Neuronal stem cell (in vitro differentiated cells): ENCODE measurements at regions not wholly inside any gene's neighbourhood (a gene's known extent, or its start where the extent isn't known, plus 50 kb on each side); places are given as distances from the start of the nearest gene placed in this dataset.
"Not testable (repeated sequence)": the region's sequence is repeated elsewhere in the genome, so short reads cannot be mapped to it uniquely, and the experiment has no call there.

Source experiments
- DNase-seq: peaks from one replicate; pipeline ENCODE4 v3.0.0-alpha.2; 2013; ENCODE audit warnings: low spot score
- H2AFZ ChIP-seq: one replicate; pipeline ENCODE4 v1.6.1; 2013; ENCODE audit warnings: mild to moderate bottlenecking, low read length, inconsistent platforms
- H2AK5ac ChIP-seq: 2 replicates; pipeline ENCODE4 v1.6.1; 2013; ENCODE audit warnings: low read depth, mild to moderate bottlenecking, inconsistent platforms, low read length, moderate library complexity, mixed read lengths
- H2BK120ac ChIP-seq: 2 replicates; pipeline ENCODE4 v1.6.1; 2013; ENCODE audit warnings: low read depth, mild to moderate bottlenecking, inconsistent platforms, low read length, moderate library complexity, mixed read lengths
- H2BK12ac ChIP-seq: one replicate; pipeline ENCODE4 v1.6.1; 2013; ENCODE audit warnings: low read length, inconsistent platforms
- H2BK15ac ChIP-seq: 2 replicates; pipeline ENCODE4 v1.6.1; 2013; ENCODE audit warnings: mild to moderate bottlenecking, low read length, inconsistent platforms, mixed read lengths
- H2BK5ac ChIP-seq: one replicate; pipeline ENCODE4 v1.6.1; 2013; ENCODE audit warnings: inconsistent platforms, mild to moderate bottlenecking, low read length, moderate library complexity
- H3K14ac ChIP-seq: one replicate; pipeline ENCODE4 v1.6.1; 2013; ENCODE audit warnings: low read length, inconsistent platforms
- H3K18ac ChIP-seq: 2 replicates; pipeline ENCODE4 v1.6.1; 2013; ENCODE audit warnings: low read length, inconsistent platforms
- H3K23ac ChIP-seq: 2 replicates; pipeline ENCODE4 v1.6.1; 2013; ENCODE audit warnings: low read depth, mild to moderate bottlenecking, mixed read lengths, low read length, inconsistent platforms; ENCODE audit not compliant: poor library complexity
- H3K27ac ChIP-seq: replicated peaks from 3 replicates; pipeline ENCODE4 v1.5.1; 2013; ENCODE audit warnings: low read length, inconsistent platforms
- H3K27me3 ChIP-seq, 3 experiments: 2 replicates each; pipeline ENCODE4 v1.6.1; 2013; ENCODE audit warnings: low read length in 3 of 3, mild to moderate bottlenecking in 2 of 3, inconsistent platforms in 1 of 3, low read depth in 1 of 3, mixed read lengths in 1 of 3, moderate library complexity in 1 of 3; ENCODE audit not compliant: control insufficient read depth in 3 of 3, insufficient read depth in 3 of 3
- H3K36me3 ChIP-seq, 2 donors: replicated peaks in 1 of 2; 2 replicates each; pipeline ENCODE4 v1.6.1; 2013; ENCODE audit warnings: low read length in 2 of 2; ENCODE audit not compliant: control insufficient read depth in 2 of 2, insufficient read depth in 2 of 2
- H3K4ac ChIP-seq: 2 replicates; pipeline ENCODE4 v1.6.1; 2013; ENCODE audit warnings: inconsistent platforms, mild to moderate bottlenecking, low read length, moderate library complexity
- H3K4me1 ChIP-seq, 2 donors: 1 replicate in 1 of 2; 2 replicates in 1 of 2; pipeline ENCODE4 v1.6.1; 2013; ENCODE audit warnings: low read length in 2 of 2, low read depth in 1 of 2; ENCODE audit not compliant: control insufficient read depth in 2 of 2, insufficient read depth in 1 of 2
- H3K4me2 ChIP-seq: one replicate; pipeline ENCODE4 v1.6.1; 2013; ENCODE audit warnings: mild to moderate bottlenecking, low read length, inconsistent platforms; ENCODE audit not compliant: insufficient read depth, poor library complexity, severe bottlenecking
- H3K4me3 ChIP-seq, 2 donors: 2 replicates each; pipeline ENCODE4 v1.5.1; 2013; ENCODE audit warnings: low read length in 2 of 2, mild to moderate bottlenecking in 2 of 2, inconsistent platforms in 1 of 2, moderate library complexity in 1 of 2
- H3K79me1 ChIP-seq: one replicate; pipeline ENCODE4 v1.6.1; 2013; ENCODE audit warnings: low read depth, mild to moderate bottlenecking, inconsistent platforms, low read length, moderate library complexity
- H3K9ac ChIP-seq: one replicate; pipeline ENCODE4 v1.6.1; 2013; ENCODE audit warnings: mild to moderate bottlenecking, low read depth, low read length, inconsistent platforms; ENCODE audit not compliant: poor library complexity
- H3K9me3 ChIP-seq, 2 donors: replicated peaks in 1 of 2; 2 replicates each; pipeline versions ENCODE3 to v1.6.1; 2013; ENCODE audit warnings: low read length in 2 of 2, mild to moderate bottlenecking in 2 of 2, inconsistent platforms in 1 of 2, low read depth in 1 of 2, mixed read lengths in 1 of 2, moderate library complexity in 1 of 2; ENCODE audit not compliant: control insufficient read depth in 2 of 2, insufficient read depth in 1 of 2
- H4K8ac ChIP-seq: one replicate; pipeline ENCODE4 v1.6.1; 2013; ENCODE audit warnings: low read depth, mild to moderate bottlenecking, inconsistent platforms, low read length, moderate library complexity
- H4K91ac ChIP-seq: one replicate; pipeline ENCODE4 v1.6.1; 2013; ENCODE audit warnings: low read length, low read depth, mild to moderate bottlenecking, inconsistent platforms; ENCODE audit not compliant: poor library complexity
- WGBS, 2 donors: extraction: QIAGEN DNeasy Blood & Tissue Kit; methylation state at CpG; one replicate each; pipeline ENCODE4 v1.1.7; 2013; ENCODE audit warnings: missing lambda C conversion rate in 2 of 2, mixed read lengths in 1 of 2; ENCODE audit not compliant: insufficient read length in 2 of 2, insufficient replicate concordance in 1 of 2; ENCODE audit errors: extremely low coverage in 2 of 2; 5-methylcytosine and 5-hydroxymethylcytosine counted together

DNA sequence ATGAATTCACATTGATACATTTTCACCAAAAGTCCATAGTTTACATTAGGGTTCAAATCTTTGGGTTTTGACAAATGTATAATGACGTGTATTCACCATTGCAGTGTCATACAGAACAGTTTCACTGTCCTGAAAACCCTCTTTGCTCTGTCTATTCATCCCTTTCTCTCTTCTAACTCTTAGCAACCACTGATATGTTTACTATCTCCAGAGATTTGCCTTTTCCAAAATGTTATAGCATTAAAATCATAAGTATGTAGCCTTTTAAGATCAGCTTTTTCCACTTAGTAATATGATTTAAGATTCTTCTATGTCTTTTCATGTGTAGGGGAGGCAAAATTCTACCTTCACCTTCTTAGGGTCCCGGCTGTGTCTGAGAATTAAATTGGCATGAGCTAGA lies 203.8 kb downstream of the TPRG1 start:
- no peaks in the 10 kb centered on the region for H3K36me3 ChIP-seq
- H3K23ac ChIP-seq: no peak overlapping the region
- H3K4me2 ChIP-seq: no peak overlapping the region
- no CpG with 5 or more reads among the region's 2 CpGs for WGBS, 2 donors
- no peak overlapping the region for H2BK12ac ChIP-seq
- no peak overlapping the region for H3K18ac ChIP-seq
- no peak overlapping the region for H4K91ac ChIP-seq
- H3K4ac ChIP-seq: no peak overlapping the region
- no peak overlapping the region for H2BK120ac ChIP-seq
- no peak overlapping the region for H3K27ac ChIP-seq
- H3K9ac ChIP-seq: no peak overlapping the region
- no peak overlapping the region for H4K8ac ChIP-seq
- H3K4me1 ChIP-seq: no peaks in the 10 kb centered on the region
- H2AFZ ChIP-seq: no peak overlapping the region
- H2AK5ac ChIP-seq: no peak overlapping the region
- no peak overlapping the region for H3K4me3 ChIP-seq
- no peak overlapping the region for H2BK5ac ChIP-seq
- H3K79me1 ChIP-seq: no peaks in the 10 kb centered on the region
- no peaks in the 10 kb centered on the region for H3K9me3 ChIP-seq
- no peak overlapping the region for H2BK15ac ChIP-seq
- no peaks in the 10 kb centered on the region for H3K27me3 ChIP-seq
- DNase-seq: no peak
- H3K14ac ChIP-seq: no peak overlapping the region

DNA sequence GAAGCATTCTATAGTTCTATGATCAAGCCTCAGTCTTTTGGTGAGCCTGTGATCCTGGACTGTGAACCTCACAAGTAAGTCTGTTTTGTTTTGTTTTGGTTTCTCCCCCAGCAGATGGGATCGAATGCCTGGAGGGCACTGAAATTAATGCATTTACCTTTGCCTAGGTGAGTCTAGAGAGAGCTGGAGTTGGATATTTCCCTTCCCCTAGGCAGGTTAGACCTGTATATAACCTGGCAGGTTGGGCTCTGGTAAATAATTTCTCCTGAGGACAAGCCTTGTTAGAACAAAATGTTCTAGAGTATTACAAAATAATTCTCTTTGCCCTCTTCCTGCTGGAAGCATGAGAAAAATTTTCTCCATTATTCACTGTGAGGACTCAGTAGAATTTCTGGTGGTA lies 211.9 kb downstream of the TPRG1 start:
- Histone ChIP-seq H3K79me1 (no peaks in the 10 kb centered on the region), H3K4me3 (no peak overlapping the region), H2AFZ (no peak overlapping the region), H3K4me1 (no peaks in the 10 kb centered on the region), H3K4ac (no peak overlapping the region), H3K18ac (no peak overlapping the region), H3K36me3 (no peaks in the 10 kb centered on the region), H3K23ac (no peak overlapping the region), H3K27me3 (no peaks in the 10 kb centered on the region), H4K91ac (no peak overlapping the region), H2AK5ac (no peak overlapping the region), H3K4me2 (no peak overlapping the region), H2BK12ac (no peak overlapping the region), H3K9ac (no peak overlapping the region), H4K8ac (no peak overlapping the region), H3K14ac (no peak overlapping the region), H2BK15ac (no peak overlapping the region), H3K9me3 (no peaks in the 10 kb centered on the region), H3K27ac (no peak overlapping the region), H2BK120ac (no peak overlapping the region), H2BK5ac (no peak overlapping the region)
- WGBS, 2 donors: no CpG with 5 or more reads among the region's 1 CpG
- DNase-seq: no peak

DNA sequence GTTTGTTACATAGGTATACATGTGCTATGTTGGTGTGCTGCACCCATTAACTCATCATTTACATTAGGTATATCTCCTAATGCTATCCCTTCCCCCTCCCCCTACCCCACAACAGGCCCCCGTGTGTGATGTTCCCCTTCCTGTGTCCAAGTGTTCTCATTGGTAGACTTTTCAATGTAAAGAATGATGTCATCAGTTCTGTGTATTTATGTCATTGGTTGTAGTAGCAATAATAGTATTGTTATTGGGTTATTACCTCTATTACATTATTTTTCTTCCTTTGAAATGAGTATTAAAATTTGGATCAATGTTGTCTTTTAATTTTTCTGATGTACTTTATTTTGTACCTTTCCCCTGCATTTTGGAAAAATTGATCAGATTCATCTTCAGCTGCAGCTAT lies 214.1 kb downstream of the TPRG1 start:
- WGBS, 2 donors: no CpG with 5 or more reads among the region's 1 CpG
- H3K14ac ChIP-seq, H3K36me3 ChIP-seq, H3K9ac ChIP-seq, H2BK12ac ChIP-seq, H2BK15ac ChIP-seq, H3K79me1 ChIP-seq, H3K4me3 ChIP-seq, H4K8ac ChIP-seq, H3K27ac ChIP-seq, H3K9me3 ChIP-seq, DNase-seq, H3K27me3 ChIP-seq, H2AK5ac ChIP-seq, H2BK120ac ChIP-seq, H2AFZ ChIP-seq, H2BK5ac ChIP-seq, H3K4me2 ChIP-seq, H3K18ac ChIP-seq, H3K4me1 ChIP-seq, H4K91ac ChIP-seq, H3K23ac ChIP-seq, H3K4ac ChIP-seq: not testable (repeated sequence)

DNA sequence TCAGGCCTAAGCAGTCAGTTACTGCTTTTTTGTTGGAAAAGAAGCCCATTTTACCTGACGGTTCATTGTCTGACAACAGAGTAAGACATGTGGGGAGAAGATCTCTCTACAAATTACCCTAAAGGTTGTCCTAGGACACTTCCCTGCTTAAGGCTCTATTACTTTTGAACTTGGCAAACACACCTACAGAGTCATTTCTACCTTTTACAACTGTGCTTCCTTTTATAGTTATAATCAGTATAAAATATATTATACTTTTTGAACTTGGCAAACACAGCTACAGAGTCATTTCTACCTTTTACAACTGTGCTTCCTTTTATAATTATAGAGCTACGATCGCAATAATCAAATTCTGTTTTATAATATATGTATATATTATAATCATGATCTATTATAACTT lies 215.0 kb downstream of the TPRG1 start:
- no peak overlapping the region for H4K8ac ChIP-seq
- H2AK5ac ChIP-seq: no peak overlapping the region
- no peak overlapping the region for H3K23ac ChIP-seq
- no peaks in the 10 kb centered on the region for H3K4me1 ChIP-seq
- H3K9ac ChIP-seq: no peak overlapping the region
- WGBS, 2 donors: no CpG with 5 or more reads among the region's 3 CpGs
- H3K79me1 ChIP-seq: no peaks in the 10 kb centered on the region
- no peak overlapping the region for H3K4me3 ChIP-seq
- H2BK5ac ChIP-seq: no peak overlapping the region
- no peaks in the 10 kb centered on the region for H3K36me3 ChIP-seq
- no peak overlapping the region for H3K4ac ChIP-seq
- H3K27me3 ChIP-seq: no peaks in the 10 kb centered on the region
- no peak overlapping the region for H4K91ac ChIP-seq
- DNase-seq: no peak
- H2AFZ ChIP-seq: no peak overlapping the region
- H2BK15ac ChIP-seq: no peak overlapping the region
- H3K18ac ChIP-seq: no peak overlapping the region
- H3K14ac ChIP-seq: no peak overlapping the region
- H2BK12ac ChIP-seq: no peak overlapping the region
- H3K27ac ChIP-seq: no peak overlapping the region
- no peak overlapping the region for H3K4me2 ChIP-seq
- H2BK120ac ChIP-seq: no peak overlapping the region
- no peaks in the 10 kb centered on the region for H3K9me3 ChIP-seq
